Sigmoid colon (tissue), 3 donors: ENCODE measurements at regions not wholly inside any gene's neighbourhood (a gene's known extent, or its start where the extent isn't known, plus 50 kb on each side); places are given as distances from the start of the nearest gene placed in this dataset.

ENCODE experiments used
- POLR2A ChIP-seq, 2 donors: fragments of 450-650 bp; IDR thresholded peaks; one replicate each; pipeline ENCODE4 v1.6.1; 2016; ENCODE audit warnings: antibody characterized with exemption in 2 of 2, mild to moderate bottlenecking in 2 of 2, moderate library complexity in 2 of 2
- TF ChIP-seq, protein P1 (sequence below), 4 experiments: fragments of 450-650 bp in 3 of 4; fragments of 200-600 bp in 1 of 4; IDR thresholded peaks; one replicate each; pipeline ENCODE4 v1.5.1; 2016 to 2019; ENCODE audit warnings: antibody characterized with exemption in 4 of 4, mild to moderate bottlenecking in 3 of 4, moderate library complexity in 2 of 4

DNA sequence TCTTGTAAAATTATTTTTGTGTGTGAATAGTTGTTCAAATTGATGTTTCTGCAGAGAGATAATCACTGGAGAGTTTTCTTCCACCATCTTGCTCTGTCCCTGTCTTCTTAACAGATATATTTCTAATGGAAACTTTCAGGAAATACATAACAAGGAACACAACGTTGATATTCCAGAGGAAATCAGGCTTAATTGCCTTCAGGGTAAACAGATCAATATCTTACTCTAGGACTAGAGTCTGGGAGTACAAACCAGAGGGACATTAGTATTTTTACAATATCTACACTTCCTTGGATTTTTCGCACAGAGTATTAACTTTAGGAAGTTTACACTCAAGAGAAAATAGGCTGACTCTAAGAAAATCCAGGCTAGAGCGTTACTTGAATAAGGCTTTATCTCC lies 159.1 kb downstream of the PFKFB3 start:
- TF ChIP-seq, protein P1, sequence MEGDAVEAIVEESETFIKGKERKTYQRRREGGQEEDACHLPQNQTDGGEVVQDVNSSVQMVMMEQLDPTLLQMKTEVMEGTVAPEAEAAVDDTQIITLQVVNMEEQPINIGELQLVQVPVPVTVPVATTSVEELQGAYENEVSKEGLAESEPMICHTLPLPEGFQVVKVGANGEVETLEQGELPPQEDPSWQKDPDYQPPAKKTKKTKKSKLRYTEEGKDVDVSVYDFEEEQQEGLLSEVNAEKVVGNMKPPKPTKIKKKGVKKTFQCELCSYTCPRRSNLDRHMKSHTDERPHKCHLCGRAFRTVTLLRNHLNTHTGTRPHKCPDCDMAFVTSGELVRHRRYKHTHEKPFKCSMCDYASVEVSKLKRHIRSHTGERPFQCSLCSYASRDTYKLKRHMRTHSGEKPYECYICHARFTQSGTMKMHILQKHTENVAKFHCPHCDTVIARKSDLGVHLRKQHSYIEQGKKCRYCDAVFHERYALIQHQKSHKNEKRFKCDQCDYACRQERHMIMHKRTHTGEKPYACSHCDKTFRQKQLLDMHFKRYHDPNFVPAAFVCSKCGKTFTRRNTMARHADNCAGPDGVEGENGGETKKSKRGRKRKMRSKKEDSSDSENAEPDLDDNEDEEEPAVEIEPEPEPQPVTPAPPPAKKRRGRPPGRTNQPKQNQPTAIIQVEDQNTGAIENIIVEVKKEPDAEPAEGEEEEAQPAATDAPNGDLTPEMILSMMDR (IDR thresholded peaks at IDR 0.05), result no peak
- no peak for TF ChIP-seq POLR2A (IDR thresholded peaks at IDR 0.05)
